ENCODE measurements at regions not wholly inside any gene's neighbourhood (a gene's known extent, or its start where the extent isn't known, plus 50 kb on each side); places are given as distances from the start of the nearest gene placed in this dataset.
"Not testable (repeated sequence)": the region's sequence is repeated elsewhere in the genome, so short reads cannot be mapped to it uniquely, and the experiment has no call there.

DNA sequence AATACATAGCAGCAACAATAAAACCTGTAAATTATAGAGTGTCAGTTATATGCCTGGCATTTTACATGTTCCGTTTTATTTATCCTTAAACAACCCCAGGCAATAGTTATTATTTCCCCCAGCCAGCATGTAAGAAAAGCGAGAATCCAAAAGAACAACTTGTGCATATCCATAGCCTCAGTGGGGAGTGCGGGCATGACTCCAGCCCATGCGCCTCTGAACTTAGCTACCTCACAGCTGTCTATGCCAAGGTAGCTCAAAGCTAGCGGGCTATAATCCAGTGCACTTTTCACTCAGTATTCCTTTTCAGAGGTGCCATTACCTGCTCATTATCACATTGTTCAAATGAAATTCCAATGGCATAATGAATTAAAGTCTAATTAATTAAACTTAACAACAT, 257.3 kb upstream of the EDNRA start:
- TF ChIP-seq POLR2A (IDR thresholded peaks at IDR 0.05; ENCODE audit: low read length) = no peak
- no peak for TF ChIP-seq GATA1 (IDR thresholded peaks at IDR 0.05; ENCODE audit: low read depth, low read length)
- no peak for DNase-seq

DNA sequence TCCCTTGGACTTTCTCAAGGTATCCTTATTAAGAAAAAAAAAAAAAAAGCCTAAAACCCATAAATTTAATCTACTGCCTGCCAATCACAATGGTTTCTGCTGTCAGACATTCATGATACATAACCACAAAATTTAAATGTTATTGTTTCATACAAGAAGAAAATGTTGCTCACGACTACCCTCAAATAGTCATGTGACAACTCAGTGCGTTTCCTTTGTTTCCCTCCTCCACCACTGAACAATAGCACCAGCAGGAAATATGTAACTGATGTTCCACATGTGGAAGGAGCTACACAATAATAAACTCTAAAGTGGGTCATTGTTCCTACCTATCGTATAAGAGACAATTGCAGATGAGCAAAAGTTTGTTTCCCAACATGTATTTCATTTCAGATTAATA, 244.1 kb upstream of the EDNRA start:
- no peak for TF ChIP-seq POLR2A (IDR thresholded peaks at IDR 0.05; ENCODE audit: low read length)
- no peak for TF ChIP-seq GATA1 (IDR thresholded peaks at IDR 0.05; ENCODE audit: low read depth, low read length)
- no peak for DNase-seq

DNA sequence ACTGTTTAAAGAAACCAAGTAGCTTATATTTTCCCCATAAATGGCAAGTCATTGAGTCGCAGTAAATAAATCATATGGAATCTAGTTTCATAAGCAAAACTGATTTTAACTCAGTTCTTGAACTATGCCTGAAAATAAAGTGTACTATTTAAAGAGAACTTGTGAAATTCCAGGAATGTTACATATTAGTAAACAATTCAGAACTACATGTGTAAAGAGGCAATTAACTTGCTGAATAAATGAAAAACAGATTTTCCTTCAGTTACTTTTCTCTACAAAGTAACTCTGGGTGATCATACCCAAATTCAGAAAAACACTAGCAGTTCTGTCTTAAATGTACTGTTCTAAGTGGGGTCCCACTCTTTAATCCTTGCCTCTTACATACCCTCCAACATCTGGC, 236.1 kb upstream of the EDNRA start:
- DNase-seq = no peak
- no peak for TF ChIP-seq GATA1 (IDR thresholded peaks at IDR 0.05; ENCODE audit: low read depth, low read length)
- TF ChIP-seq POLR2A (IDR thresholded peaks at IDR 0.05; ENCODE audit: low read length) = no peak

DNA sequence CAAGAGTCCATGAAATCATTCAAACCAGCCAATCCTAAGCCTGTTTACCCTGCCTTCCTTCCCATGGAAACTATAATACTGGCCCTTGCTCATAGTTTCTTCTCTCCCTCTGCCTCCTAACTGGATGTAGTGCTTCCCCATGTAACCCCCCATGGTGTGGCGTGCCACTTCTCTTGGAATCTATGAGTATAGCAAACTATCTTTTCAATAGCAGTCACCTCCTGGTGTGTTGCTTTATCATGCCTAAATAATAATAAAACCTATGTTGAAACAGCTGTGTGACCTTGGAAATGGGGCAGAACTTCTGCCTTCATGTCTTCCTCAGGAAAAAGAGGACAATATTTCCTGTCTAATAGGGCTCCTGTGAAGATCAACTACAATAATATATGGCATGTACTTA, 234.8 kb upstream of the EDNRA start:
- no peak for DNase-seq
- TF ChIP-seq GATA1 (IDR thresholded peaks at IDR 0.05; ENCODE audit: low read depth, low read length) = no peak
- no peak for TF ChIP-seq POLR2A (IDR thresholded peaks at IDR 0.05; ENCODE audit: low read length)

DNA sequence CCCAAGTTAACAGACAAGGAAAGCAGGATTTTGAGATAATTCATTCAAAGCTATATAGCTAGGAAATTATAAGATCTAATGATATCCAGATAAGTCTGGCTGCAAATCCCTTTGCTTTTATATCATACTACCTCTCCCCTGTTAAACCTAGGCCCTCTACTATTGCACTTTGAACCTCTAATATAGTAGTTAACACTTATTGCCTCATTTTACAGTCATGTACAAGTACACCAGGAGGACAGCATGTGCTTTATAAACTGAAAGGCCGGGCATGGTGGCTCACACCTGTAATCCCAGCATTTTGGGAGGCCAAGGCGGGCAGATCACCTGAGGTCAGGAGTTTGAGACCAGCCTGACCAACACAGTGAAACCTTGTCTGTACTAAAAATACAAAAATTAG, 234.4 kb upstream of the EDNRA start:
- DNase-seq = not testable (repeated sequence)

DNA sequence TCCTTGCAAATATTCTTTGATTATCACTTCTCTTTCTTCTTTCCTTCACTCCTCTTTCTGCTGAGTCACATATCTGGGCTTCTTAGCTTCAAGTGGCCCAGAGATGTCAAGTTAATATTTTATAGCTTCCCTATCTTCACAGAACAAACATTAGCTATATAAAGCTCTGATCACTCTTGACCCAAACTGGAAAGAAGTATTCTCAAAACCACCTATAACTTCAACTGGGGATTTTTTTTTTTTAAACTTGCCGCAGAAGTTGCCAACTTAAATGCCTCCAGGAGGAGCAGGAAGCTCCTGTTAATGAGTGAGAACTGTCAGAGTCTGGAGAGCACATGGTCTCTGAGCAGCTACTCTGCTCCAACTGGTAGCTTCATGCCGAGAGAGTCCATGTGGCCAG, 233.3 kb upstream of the EDNRA start:
- TF ChIP-seq GATA1 (IDR thresholded peaks at IDR 0.05; ENCODE audit: low read depth, low read length) = no peak
- no peak for DNase-seq

DNA sequence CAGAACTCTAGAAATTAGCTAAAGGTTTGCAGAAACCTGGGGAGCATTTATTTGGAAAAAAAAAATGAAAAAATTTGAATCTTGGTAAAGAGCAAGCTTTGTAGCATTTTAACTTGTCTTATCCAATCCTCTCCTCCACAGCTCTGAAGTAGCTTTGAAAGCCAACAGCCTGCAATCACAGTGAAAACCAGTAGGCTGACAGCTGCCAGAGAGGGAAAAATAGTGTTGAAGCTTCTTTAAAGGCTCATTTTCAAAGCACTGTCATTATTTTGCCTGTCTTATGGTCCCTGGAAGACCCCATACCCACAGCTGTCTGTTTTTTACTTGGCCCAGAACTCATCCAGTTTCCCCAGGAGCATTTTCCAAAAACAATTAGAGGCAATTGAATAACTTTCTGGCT, 230.8 kb upstream of the EDNRA start:
- TF ChIP-seq GATA1 (IDR thresholded peaks at IDR 0.05; ENCODE audit: low read depth, low read length) = no peak
- no peak for TF ChIP-seq POLR2A (IDR thresholded peaks at IDR 0.05; ENCODE audit: low read length)

DNA sequence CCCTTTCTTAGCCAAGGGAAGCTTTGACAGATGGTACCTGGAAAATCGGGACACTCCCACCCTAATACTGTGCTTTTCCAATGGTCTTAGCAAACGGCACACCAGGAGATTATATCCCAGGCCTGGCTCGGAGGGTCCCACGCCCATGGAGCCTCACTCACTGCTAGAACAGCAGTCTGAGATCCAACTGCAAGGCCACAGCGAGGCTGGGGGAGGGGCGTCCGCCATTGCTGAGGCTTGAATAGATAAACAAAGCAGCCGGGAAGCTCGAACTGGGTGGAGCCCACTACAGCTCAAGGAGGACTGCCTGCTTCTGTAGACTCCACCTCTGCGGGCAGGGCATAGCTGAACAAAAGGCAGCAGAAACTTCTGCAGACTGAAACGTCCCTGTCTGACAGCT, 225.6 kb upstream of the EDNRA start:
- DNase-seq = not testable (repeated sequence)

More for the DNA sequence above, 230.8 kb upstream of the EDNRA start:
- no peak for DNase-seq

DNA sequence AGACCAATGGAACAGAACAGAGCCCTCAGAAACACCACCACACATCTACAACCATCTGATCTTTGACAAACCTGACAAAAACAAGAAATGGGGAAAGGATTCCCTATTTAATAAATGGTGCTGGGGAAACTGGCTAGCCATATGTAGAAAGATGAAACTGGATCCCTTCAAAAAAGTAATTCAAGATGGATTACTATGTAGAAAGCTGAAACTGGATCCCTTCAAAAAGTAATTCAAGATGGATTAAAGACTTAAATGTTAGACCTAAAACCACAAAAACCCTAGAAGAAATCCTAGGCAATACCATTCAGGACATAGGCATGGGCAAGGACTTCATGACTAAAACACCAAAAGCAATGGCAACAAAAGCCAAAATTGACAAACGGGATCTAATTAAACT, 221.6 kb upstream of the EDNRA start:
- DNase-seq = not testable (repeated sequence)

DNA sequence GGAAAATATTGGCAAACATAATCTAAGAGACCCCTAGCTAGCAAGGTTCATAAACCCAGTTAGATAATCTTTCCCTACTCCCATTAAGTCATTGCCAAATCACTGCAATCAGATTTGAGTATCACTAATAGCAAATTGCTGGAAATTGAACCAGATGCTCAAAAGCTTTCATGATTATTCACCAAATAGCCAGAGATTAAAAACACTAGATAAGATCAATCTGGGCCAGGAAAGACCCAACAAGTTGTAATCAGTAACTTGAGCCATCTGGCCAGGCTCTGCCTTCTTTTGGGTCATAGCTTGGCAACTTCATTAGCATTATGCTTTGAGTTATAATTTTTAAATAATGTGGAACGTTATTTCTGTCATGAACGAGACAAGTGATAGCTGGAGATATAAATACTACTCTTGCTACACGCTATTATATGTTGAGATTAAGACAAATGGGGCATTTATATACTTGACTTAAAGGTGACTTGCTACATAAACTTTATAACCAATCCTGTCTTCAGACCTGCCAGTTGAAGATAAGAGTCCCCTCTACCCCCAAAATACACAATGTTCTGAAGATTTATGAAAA, 196.6 kb upstream of the EDNRA start:
- no peak for DNase-seq
- no peak for TF ChIP-seq GATA1 (IDR thresholded peaks at IDR 0.05; ENCODE audit: low read depth, low read length)
- TF ChIP-seq POLR2A (IDR thresholded peaks at IDR 0.05; ENCODE audit: low read length) = no peak

DNA sequence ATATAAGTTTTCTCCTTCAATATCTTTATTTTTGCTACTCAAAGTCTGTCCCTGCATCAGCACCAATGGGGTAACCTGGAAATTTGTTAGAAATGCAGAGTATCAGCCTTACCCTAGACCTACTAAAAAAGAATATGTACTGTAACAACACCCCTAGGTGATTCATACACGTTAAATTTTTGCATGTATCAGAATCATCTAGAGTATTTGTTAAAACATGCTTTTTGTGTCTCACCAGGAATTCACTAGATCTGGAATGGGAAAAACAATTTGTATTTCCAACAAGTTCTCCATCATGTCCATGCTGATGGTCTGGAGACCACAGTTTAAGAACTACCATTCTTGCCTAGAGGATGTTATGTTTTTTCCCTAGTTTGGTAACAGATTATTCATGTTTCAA, 196.0 kb upstream of the EDNRA start:
- TF ChIP-seq GATA1 (IDR thresholded peaks at IDR 0.05; ENCODE audit: low read depth, low read length) = no peak
- no peak for TF ChIP-seq POLR2A (IDR thresholded peaks at IDR 0.05; ENCODE audit: low read length)

DNA sequence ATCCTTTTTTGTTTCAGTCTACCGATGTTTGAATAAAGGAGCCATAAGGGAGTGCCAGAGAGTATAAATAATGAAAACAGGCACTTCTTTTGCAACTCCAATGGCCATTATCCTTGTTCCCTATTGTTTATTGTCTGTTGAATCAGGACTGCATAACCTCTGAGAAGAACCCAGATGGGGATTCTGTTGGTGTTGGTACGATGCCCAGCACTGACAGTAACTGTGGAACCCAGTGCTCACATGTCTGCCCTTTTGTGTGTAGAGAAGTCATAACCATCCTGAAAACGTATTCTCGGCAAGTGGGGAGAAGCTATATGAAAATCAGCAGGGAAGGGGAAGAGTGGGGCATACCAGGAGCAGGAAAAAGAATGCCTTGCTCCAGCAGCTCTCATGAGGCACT, 195.1 kb upstream of the EDNRA start:
- no peak for DNase-seq

More for the DNA sequence above, 196.0 kb upstream of the EDNRA start:
- DNase-seq = no peak

DNA sequence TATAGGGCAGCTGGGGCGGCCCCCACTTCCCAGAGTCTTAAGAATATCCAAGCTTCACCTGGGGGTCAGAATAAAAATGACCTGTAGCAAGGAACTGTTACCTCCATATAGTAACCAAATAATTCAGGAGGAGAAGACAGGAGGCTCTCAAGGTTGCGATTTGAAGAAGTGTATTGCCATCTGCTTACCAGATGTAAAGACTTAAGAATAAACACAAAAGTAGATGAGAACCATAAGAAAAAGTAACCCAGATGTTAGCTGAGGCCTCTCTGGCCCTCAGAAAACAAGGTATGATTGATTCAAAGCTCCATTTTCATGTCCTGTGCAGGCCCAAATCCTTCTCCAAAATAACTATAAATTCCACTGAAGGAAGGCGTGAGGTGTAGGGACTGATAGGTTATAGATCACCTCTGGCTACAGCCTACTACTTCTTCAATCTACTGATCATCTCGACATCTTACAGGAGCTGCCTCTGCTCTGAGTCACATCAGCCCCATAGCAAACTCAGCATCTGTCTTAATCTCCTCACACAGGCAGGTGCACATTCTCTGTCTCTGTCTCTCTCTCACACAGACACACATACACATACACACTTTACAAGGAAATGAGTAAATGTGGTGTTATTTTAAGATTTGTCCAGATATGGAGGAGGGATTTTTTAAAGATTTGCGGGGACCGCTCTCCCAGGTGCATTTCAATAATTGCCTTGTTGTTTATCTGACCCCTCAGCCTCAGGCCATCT, 193.9 kb upstream of the EDNRA start:
- DNase-seq = no peak
- no peak for TF ChIP-seq POLR2A (IDR thresholded peaks at IDR 0.05; ENCODE audit: low read length)
- TF ChIP-seq GATA1 (IDR thresholded peaks at IDR 0.05; ENCODE audit: low read depth, low read length) = no peak

More for the DNA sequence above, 195.1 kb upstream of the EDNRA start:
- TF ChIP-seq POLR2A (IDR thresholded peaks at IDR 0.05; ENCODE audit: low read length) (no peak), GATA1 (IDR thresholded peaks at IDR 0.05; ENCODE audit: low read depth, low read length) (no peak)

DNA sequence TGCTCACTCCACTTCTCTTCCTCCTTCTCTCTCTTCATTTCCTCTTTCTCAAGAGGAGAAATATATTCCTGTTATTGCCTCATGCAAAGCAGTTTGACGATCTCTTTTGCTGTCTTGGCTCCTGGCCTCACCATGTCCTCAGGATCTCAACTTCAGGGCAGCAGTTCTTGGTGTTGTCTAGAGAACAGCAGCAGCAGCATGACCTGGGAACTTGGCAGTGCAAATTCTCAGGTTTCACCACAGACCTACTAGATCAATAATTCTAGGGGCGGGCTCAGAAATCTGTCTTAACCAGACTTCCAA, 193.4 kb upstream of the EDNRA start:
- TF ChIP-seq GATA1 (IDR thresholded peaks at IDR 0.05; ENCODE audit: low read depth, low read length) (no peak), POLR2A (IDR thresholded peaks at IDR 0.05; ENCODE audit: low read length) (no peak)
- no peak for DNase-seq

DNA sequence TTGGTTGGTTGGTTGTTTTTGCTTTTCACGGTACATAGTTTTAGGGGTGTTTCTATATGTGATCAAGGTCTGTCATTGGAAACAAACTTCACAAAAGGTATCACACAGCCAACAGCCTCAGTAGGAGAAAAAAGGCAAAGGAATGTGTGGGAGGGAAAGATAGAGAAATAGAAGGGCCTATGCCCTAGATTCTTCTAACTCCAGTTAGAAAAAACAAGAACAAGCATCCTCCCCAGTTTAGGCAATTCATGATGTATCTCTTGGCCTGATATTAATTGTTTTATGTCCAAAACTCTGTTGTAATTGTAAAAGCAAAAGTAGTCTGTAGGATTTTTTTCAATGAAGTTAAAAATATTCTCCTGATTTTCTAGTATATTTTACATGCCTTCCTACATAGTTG, 192.4 kb upstream of the EDNRA start:
- no peak for TF ChIP-seq GATA1 (IDR thresholded peaks at IDR 0.05; ENCODE audit: low read depth, low read length)
- no peak for TF ChIP-seq POLR2A (IDR thresholded peaks at IDR 0.05; ENCODE audit: low read length)
- no peak for DNase-seq

DNA sequence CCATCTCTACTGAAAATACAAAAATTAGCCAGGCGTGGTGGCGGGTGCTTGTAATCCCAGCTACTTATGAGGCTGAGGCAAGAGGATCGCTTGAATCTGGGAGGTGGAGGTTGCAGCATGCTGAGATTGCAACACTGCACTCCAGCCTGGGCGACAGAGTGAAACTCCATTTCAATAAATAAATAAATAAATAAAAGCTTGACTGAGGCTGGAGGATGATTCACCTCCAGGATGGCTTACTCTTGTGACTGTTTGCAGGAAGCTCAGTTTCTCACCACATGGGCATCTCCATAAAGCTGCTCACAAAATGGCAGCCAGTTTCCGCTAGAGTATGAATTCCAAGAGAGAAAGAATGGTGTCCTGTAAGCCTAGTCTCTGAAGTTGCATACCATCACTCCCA, 191.7 kb upstream of the EDNRA start:
- no peak for DNase-seq
- no peak for TF ChIP-seq POLR2A (IDR thresholded peaks at IDR 0.05; ENCODE audit: low read length)
- no peak for TF ChIP-seq GATA1 (IDR thresholded peaks at IDR 0.05; ENCODE audit: low read depth, low read length)

DNA sequence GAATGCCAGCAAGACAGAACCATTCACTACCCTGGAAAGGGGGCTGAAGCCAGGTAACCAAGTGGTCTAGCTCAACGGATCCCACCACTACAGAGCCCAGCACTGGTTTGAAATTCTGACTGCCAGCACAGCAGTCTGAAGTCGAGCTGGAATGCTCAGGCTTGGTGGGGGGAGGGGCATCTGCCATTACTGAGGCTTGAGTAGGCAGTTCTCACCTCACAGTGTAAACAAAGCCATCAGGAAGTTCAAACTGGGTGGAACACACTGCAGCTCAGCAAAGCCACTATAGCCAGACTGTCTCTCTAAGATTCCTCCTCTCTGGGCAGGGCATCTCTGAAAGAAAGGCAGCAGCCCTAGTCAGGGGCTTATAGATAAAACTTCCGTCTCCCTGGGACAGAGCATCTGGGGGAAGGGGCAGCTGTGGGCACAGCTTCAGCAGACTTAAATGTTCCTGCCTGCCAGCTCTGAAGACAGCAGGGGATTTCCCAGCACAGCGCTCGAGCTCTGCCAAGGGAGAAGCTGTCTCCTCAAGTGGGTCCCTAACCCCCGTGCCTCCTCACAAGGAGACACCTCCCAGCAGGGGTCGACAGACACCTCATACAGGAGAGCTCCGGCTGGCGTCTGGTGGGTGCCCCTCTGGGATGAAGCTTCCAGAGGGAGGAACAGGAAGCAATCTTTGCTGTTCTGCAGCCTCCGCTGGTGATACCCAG, 188.1 kb upstream of the EDNRA start:
- DNase-seq = not testable (repeated sequence)

DNA sequence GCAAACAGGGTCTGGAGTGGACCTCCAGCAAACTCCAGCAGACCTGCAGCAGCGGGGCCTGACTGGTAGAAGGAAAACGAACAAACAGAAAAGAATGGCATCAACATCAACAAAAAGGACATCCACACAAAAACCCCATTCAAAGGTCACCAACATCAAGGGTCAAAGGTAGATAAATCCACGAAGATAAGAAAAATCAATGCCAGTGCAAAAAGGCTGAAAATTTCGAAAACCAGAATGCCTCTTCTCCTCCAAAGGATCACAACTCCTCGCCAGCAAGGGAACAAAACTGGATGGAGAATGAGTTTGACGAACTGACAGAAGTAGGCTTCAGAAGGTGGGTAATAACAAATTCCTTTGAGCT, 187.6 kb upstream of the EDNRA start:
- DNase-seq = not testable (repeated sequence)

All from erythroblast (primary cell).